ENCODE measurements at regions not wholly inside any gene's neighbourhood (a gene's known extent, or its start where the extent isn't known, plus 50 kb on each side); places are given as distances from the start of the nearest gene placed in this dataset.

GRCh38 chr12:13486794-13487193, 290.3 kb downstream of the EMP1 start:
- no peak for DNase-seq (ENCODE audit: low read depth, low spot score)
- no peak overlapping the region for H3K4me3 ChIP-seq (ENCODE audit: low read length)
- no peaks in the 10 kb centered on the region for H3K9me3 ChIP-seq (ENCODE audit: control insufficient read depth, insufficient read depth, low read length)
- H3K27ac ChIP-seq (ENCODE audit: low read length), result no peak overlapping the region
- no peaks in the 10 kb centered on the region for H3K27me3 ChIP-seq (ENCODE audit: control insufficient read depth, insufficient read depth, low read length)
- no peaks in the 10 kb centered on the region for H3K4me1 ChIP-seq (ENCODE audit: control insufficient read depth, insufficient read depth, low read length)
- no peaks in the 10 kb centered on the region for H3K36me3 ChIP-seq (ENCODE audit: control insufficient read depth, insufficient read depth, low read length)
- no CpG with 5 or more reads among the region's 3 CpGs for WGBS (ENCODE audit: insufficient coverage, insufficient read length)

- Histone ChIP-seq H3K27ac (ENCODE audit: low read length) (no peak overlapping the region), H3K4me1 (ENCODE audit: control insufficient read depth, insufficient read depth, low read length) (no peaks in the 10 kb centered on the region), H3K27me3 (ENCODE audit: control insufficient read depth, insufficient read depth, low read length) (no peaks in the 10 kb centered on the region), H3K9me3 (ENCODE audit: control insufficient read depth, insufficient read depth, low read length) (no peaks in the 10 kb centered on the region), H3K36me3 (ENCODE audit: control insufficient read depth, insufficient read depth, low read length) (no peaks in the 10 kb centered on the region), H3K4me3 (ENCODE audit: low read length) (no peak overlapping the region)
- DNase-seq (ENCODE audit: low read depth, low spot score), result no peak
- WGBS (ENCODE audit: insufficient coverage, insufficient read length), result no CpG with 5 or more reads among the region's 6 CpGs
Observed at GRCh38 chr12:13478650-13479181, 282.2 kb downstream of the EMP1 start.

GRCh38 chr12:13474381-13474780, 277.9 kb downstream of the EMP1 start:
- no peaks in the 10 kb centered on the region for H3K9me3 ChIP-seq (ENCODE audit: control insufficient read depth, insufficient read depth, low read length)
- H3K27ac ChIP-seq (ENCODE audit: low read length), result no peak overlapping the region
- no CpG with 5 or more reads among the region's 1 CpG for WGBS (ENCODE audit: insufficient coverage, insufficient read length)
- no peak overlapping the region for H3K4me3 ChIP-seq (ENCODE audit: low read length)
- no peak for DNase-seq (ENCODE audit: low read depth, low spot score)
- H3K27me3 ChIP-seq (ENCODE audit: control insufficient read depth, insufficient read depth, low read length), result no peaks in the 10 kb centered on the region
- no peaks in the 10 kb centered on the region for H3K36me3 ChIP-seq (ENCODE audit: control insufficient read depth, insufficient read depth, low read length)
- H3K4me1 ChIP-seq (ENCODE audit: control insufficient read depth, insufficient read depth, low read length), result no peaks in the 10 kb centered on the region

- H3K4me1 ChIP-seq (ENCODE audit: control insufficient read depth, insufficient read depth, low read length), result no peaks in the 10 kb centered on the region
- H3K4me3 ChIP-seq (ENCODE audit: low read length), result no peak overlapping the region
- H3K9me3 ChIP-seq (ENCODE audit: control insufficient read depth, insufficient read depth, low read length), result no peaks in the 10 kb centered on the region
- DNase-seq (ENCODE audit: low read depth, low spot score), result no peak
- H3K36me3 ChIP-seq (ENCODE audit: control insufficient read depth, insufficient read depth, low read length), result no peaks in the 10 kb centered on the region
- no peaks in the 10 kb centered on the region; the same call in 1 of the 2 replicates for H3K27me3 ChIP-seq (ENCODE audit: control insufficient read depth, insufficient read depth, low read length)
- WGBS (ENCODE audit: insufficient coverage, insufficient read length), result no CpG with 5 or more reads among the region's 5 CpGs
- no peak overlapping the region for H3K27ac ChIP-seq (ENCODE audit: low read length)
Observed at GRCh38 chr12:13472690-13473089, 276.2 kb downstream of the EMP1 start.

- no CpG with 5 or more reads among the region's 6 CpGs for WGBS (ENCODE audit: insufficient coverage, insufficient read length)
- no peak overlapping the region for H3K27ac ChIP-seq (ENCODE audit: low read length)
Observed at GRCh38 chr12:13471471-13471870, 274.9 kb downstream of the EMP1 start.

GRCh38 chr12:13465635-13466034, 269.1 kb downstream of the EMP1 start:
- H3K4me1 ChIP-seq (ENCODE audit: control insufficient read depth, insufficient read depth, low read length), result no peaks in the 10 kb centered on the region
- H3K36me3 ChIP-seq (ENCODE audit: control insufficient read depth, insufficient read depth, low read length), result no peaks in the 10 kb centered on the region
- no peaks in the 10 kb centered on the region; the same call in 1 of the 2 replicates for H3K27me3 ChIP-seq (ENCODE audit: control insufficient read depth, insufficient read depth, low read length)
- no peak overlapping the region for H3K27ac ChIP-seq (ENCODE audit: low read length)
- no CpG with 5 or more reads among the region's 6 CpGs for WGBS (ENCODE audit: insufficient coverage, insufficient read length)
- no peak overlapping the region for H3K4me3 ChIP-seq (ENCODE audit: low read length)
- no peaks in the 10 kb centered on the region for H3K9me3 ChIP-seq (ENCODE audit: control insufficient read depth, insufficient read depth, low read length)
- DNase-seq (ENCODE audit: low read depth, low spot score), result no peak

More at GRCh38 chr12:13471471-13471870, 274.9 kb downstream of the EMP1 start:
- H3K36me3 ChIP-seq (ENCODE audit: control insufficient read depth, insufficient read depth, low read length), result no peaks in the 10 kb centered on the region
- H3K9me3 ChIP-seq (ENCODE audit: control insufficient read depth, insufficient read depth, low read length), result no peaks in the 10 kb centered on the region
- no peak overlapping the region for H3K4me3 ChIP-seq (ENCODE audit: low read length)
- DNase-seq (ENCODE audit: low read depth, low spot score), result no peak
- no peaks in the 10 kb centered on the region for H3K4me1 ChIP-seq (ENCODE audit: control insufficient read depth, insufficient read depth, low read length)
- no peaks in the 10 kb centered on the region; the same call in 1 of the 2 replicates for H3K27me3 ChIP-seq (ENCODE audit: control insufficient read depth, insufficient read depth, low read length)

- no peak for DNase-seq (ENCODE audit: low read depth, low spot score)
- Histone ChIP-seq H3K4me1 (ENCODE audit: control insufficient read depth, insufficient read depth, low read length) (no peaks in the 10 kb centered on the region), H3K4me3 (ENCODE audit: low read length) (no peak overlapping the region), H3K9me3 (ENCODE audit: control insufficient read depth, insufficient read depth, low read length) (no peaks in the 10 kb centered on the region), H3K27me3 (ENCODE audit: control insufficient read depth, insufficient read depth, low read length) (no peaks in the 10 kb centered on the region; the same call in 1 of the 2 replicates), H3K36me3 (ENCODE audit: control insufficient read depth, insufficient read depth, low read length) (no peaks in the 10 kb centered on the region), H3K27ac (ENCODE audit: low read length) (no peak overlapping the region)
- no CpG with 5 or more reads among the region's 2 CpGs for WGBS (ENCODE audit: insufficient coverage, insufficient read length)
Observed at GRCh38 chr12:13463189-13463588, 266.7 kb downstream of the EMP1 start.

GRCh38 chr12:13462450-13462849, 265.9 kb downstream of the EMP1 start:
- Histone ChIP-seq H3K4me3 (ENCODE audit: low read length) (no peak overlapping the region), H3K9me3 (ENCODE audit: control insufficient read depth, insufficient read depth, low read length) (no peaks in the 10 kb centered on the region), H3K27ac (ENCODE audit: low read length) (no peak overlapping the region), H3K36me3 (ENCODE audit: control insufficient read depth, insufficient read depth, low read length) (no peaks in the 10 kb centered on the region), H3K27me3 (ENCODE audit: control insufficient read depth, insufficient read depth, low read length) (no peaks in the 10 kb centered on the region), H3K4me1 (ENCODE audit: control insufficient read depth, insufficient read depth, low read length) (no peaks in the 10 kb centered on the region)
- no CpG with 5 or more reads among the region's 3 CpGs for WGBS (ENCODE audit: insufficient coverage, insufficient read length)
- DNase-seq (ENCODE audit: low read depth, low spot score), result no peak

GRCh38 chr12:13455778-13456144, 259.2 kb downstream of the EMP1 start:
- no peak for DNase-seq (ENCODE audit: low read depth, low spot score)
- no peaks in the 10 kb centered on the region for H3K9me3 ChIP-seq (ENCODE audit: control insufficient read depth, insufficient read depth, low read length)
- H3K27ac ChIP-seq (ENCODE audit: low read length), result no peak overlapping the region
- no CpG with 5 or more reads among the region's 5 CpGs for WGBS (ENCODE audit: insufficient coverage, insufficient read length)
- H3K4me3 ChIP-seq (ENCODE audit: low read length), result no peak overlapping the region
- H3K27me3 ChIP-seq (ENCODE audit: control insufficient read depth, insufficient read depth, low read length), result no peaks in the 10 kb centered on the region
- no peaks in the 10 kb centered on the region for H3K36me3 ChIP-seq (ENCODE audit: control insufficient read depth, insufficient read depth, low read length)
- no peaks in the 10 kb centered on the region for H3K4me1 ChIP-seq (ENCODE audit: control insufficient read depth, insufficient read depth, low read length)

- no peaks in the 10 kb centered on the region for H3K4me1 ChIP-seq (ENCODE audit: control insufficient read depth, insufficient read depth, low read length)
- no peaks in the 10 kb centered on the region for H3K36me3 ChIP-seq (ENCODE audit: control insufficient read depth, insufficient read depth, low read length)
- no peak overlapping the region for H3K27ac ChIP-seq (ENCODE audit: low read length)
- WGBS (ENCODE audit: insufficient coverage, insufficient read length), result 100% methylated on average over 1 of the region's 3 CpGs
- H3K9me3 ChIP-seq (ENCODE audit: control insufficient read depth, insufficient read depth, low read length), result no peaks in the 10 kb centered on the region
- DNase-seq (ENCODE audit: low read depth, low spot score), result no peak
- H3K27me3 ChIP-seq (ENCODE audit: control insufficient read depth, insufficient read depth, low read length), result no peaks in the 10 kb centered on the region
- H3K4me3 ChIP-seq (ENCODE audit: low read length), result no peak overlapping the region
Observed at GRCh38 chr12:13454991-13455777, 258.7 kb downstream of the EMP1 start.

Data from iPS DF 6.9 (cell line).